ENCODE measurements at regions not wholly inside any gene's neighbourhood (a gene's known extent, or its start where the extent isn't known, plus 50 kb on each side); places are given as distances from the start of the nearest gene placed in this dataset.

- no peak for TF ChIP-seq CTCF (IDR thresholded peaks at IDR 0.05)
- TF ChIP-seq POLR2A (IDR thresholded peaks at IDR 0.05), result no peak
These were observed 222.2 kb upstream of the ATP5MC3 start for GRCh38 chr2:175403599-175404221.
